ENCODE measurements at regions not wholly inside any gene's neighbourhood (a gene's known extent, or its start where the extent isn't known, plus 50 kb on each side); places are given as distances from the start of the nearest gene placed in this dataset.

DNA sequence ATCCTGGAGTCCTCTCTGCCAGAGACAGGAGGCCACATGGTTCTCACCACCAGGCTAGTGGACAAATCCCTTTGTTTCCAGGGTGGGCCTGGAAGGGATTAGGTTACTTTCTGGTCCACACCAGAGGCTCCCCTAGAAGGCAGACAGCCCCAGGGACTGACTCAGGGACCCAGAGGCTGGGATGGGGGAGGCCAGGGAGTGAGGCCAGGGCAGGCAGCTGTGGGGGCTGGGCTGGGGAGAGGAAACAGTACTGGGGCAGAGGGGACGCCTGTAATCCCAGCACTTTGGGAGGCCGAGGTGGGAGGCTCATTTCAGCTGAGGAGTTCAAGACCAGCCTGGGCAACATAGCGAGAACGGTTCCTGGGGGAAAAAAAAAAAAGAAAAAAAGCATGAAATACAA is 64.7 kb downstream of the TNFAIP2 start:
- TF ChIP-seq POLR2A (IDR thresholded peaks at IDR 0.05; ENCODE audit: low read length) (no peak), GATA1 (IDR thresholded peaks at IDR 0.05; ENCODE audit: low read depth, low read length) (no peak)

Data from erythroblast (primary cell).